ENCODE measurements at regions not wholly inside any gene's neighbourhood (a gene's known extent, or its start where the extent isn't known, plus 50 kb on each side); places are given as distances from the start of the nearest gene placed in this dataset.

DNA sequence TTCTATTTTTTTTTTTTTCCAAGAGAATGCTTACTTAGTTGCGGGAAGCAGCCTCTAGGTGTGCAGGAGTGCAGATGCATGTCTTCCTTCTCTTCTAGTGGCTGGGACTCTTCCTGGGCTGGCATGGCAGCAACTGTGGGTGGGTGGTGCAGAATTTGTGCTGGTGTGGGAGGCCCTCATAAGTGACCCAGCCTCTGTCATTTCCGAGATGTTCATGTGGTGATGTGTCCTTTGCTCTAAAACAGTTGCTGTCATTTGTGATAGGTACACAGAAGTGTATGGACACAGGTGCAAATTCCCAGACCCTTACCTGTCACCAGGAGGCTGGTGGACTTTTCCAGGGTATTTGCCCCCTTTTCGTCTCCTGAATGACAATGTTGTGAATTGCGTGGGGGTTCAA, 367.7 kb downstream of the KCNRG start:
- DNase-seq (ENCODE audit: low read depth, low spot score): no peak
- WGBS (ENCODE audit: insufficient coverage, insufficient read length): no CpG with 5 or more reads among the region's 4 CpGs
- Histone ChIP-seq H3K27ac (ENCODE audit: low read length) (no peak overlapping the region), H3K9me3 (ENCODE audit: control insufficient read depth, insufficient read depth, low read length) (no peaks in the 10 kb centered on the region), H3K36me3 (ENCODE audit: control insufficient read depth, insufficient read depth, low read length) (no peaks in the 10 kb centered on the region), H3K4me1 (ENCODE audit: control insufficient read depth, insufficient read depth, low read length) (peaks cover 1% of the 10 kb centered on the region; the same call in 1 of the 2 replicates), H3K4me3 (ENCODE audit: low read length) (no peak overlapping the region), H3K27me3 (ENCODE audit: control insufficient read depth, insufficient read depth, low read length) (no peaks in the 10 kb centered on the region; the same call in 1 of the 2 replicates)

DNA sequence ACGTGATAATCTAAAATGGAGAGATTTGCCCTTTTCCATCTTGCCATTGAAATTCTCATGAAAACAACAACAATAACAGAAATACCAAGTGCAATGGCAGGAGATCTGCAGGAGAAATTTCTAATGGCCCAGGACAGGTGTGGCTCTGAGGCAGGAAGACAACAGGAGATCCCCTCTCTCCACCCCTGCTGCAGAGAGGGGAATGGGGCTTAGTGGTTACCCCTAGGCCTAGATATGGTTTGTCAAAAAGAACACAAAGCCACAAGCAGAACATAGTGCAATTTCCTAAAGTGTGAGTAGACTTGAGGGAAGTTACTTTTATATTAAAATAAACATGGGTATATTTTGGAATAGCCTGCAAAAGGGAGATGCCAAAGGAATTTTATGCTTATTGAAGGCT, 369.5 kb downstream of the KCNRG start:
- no peak overlapping the region for H3K27ac ChIP-seq (ENCODE audit: low read length)
- no peaks in the 10 kb centered on the region for H3K9me3 ChIP-seq (ENCODE audit: control insufficient read depth, insufficient read depth, low read length)
- H3K36me3 ChIP-seq (ENCODE audit: control insufficient read depth, insufficient read depth, low read length): no peaks in the 10 kb centered on the region
- peaks cover 3% of the 10 kb centered on the region; the same call in 1 of the 2 replicates for H3K4me1 ChIP-seq (ENCODE audit: control insufficient read depth, insufficient read depth, low read length)
- H3K4me3 ChIP-seq (ENCODE audit: low read length): no peak overlapping the region
- WGBS (ENCODE audit: insufficient coverage, insufficient read length): no CpG with 5 or more reads among the region's 1 CpG
- H3K27me3 ChIP-seq (ENCODE audit: control insufficient read depth, insufficient read depth, low read length): no peaks in the 10 kb centered on the region
- no peak for DNase-seq (ENCODE audit: low read depth, low spot score)

- Histone ChIP-seq H3K9me3 (ENCODE audit: control insufficient read depth, insufficient read depth, low read length) (no peaks in the 10 kb centered on the region), H3K36me3 (ENCODE audit: control insufficient read depth, insufficient read depth, low read length) (no peaks in the 10 kb centered on the region), H3K27me3 (ENCODE audit: control insufficient read depth, insufficient read depth, low read length) (0 out of 2 replicates have a peak, but pooled peaks cover 1% of the 10 kb centered on the region), H3K27ac (ENCODE audit: low read length) (no peak overlapping the region), H3K4me3 (ENCODE audit: low read length) (no peak overlapping the region), H3K4me1 (ENCODE audit: control insufficient read depth, insufficient read depth, low read length) (peaks cover 9% of the 10 kb centered on the region)
- no CpG with 5 or more reads among the region's 10 CpGs for WGBS (ENCODE audit: insufficient coverage, insufficient read length)
- DNase-seq (ENCODE audit: low read depth, low spot score): no peak
These were observed 371.4 kb downstream of the KCNRG start for GRCh38 chr13:50386541-50387050.

DNA sequence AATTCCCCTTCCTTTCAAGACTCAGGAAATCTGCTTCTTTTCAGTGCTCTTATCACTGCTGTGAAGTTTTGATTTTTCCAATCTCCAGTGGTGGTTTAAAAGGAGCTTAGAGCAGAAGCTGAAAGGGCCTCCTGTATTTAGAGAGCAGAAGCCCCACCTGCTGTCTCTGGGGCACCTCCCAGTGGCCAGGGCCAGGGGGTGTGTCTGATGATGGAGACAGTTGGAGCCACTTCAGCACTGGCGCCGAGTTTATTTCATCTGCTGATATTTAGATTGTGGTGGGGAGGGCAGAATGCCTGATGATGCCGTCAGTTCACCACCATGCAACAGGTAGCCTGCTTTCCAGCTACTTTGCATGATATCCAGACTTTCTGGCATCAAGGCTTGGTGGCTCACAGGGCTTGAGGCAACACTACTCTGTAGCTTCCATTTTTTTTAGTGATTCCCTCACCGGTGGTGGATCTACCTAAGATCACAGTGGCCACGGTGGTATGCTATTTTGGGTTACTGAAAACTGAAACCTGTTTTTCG, 371.9 kb downstream of the KCNRG start:
- Histone ChIP-seq H3K4me3 (ENCODE audit: low read length) (no peak overlapping the region), H3K9me3 (ENCODE audit: control insufficient read depth, insufficient read depth, low read length) (no peaks in the 10 kb centered on the region), H3K36me3 (ENCODE audit: control insufficient read depth, insufficient read depth, low read length) (no peaks in the 10 kb centered on the region), H3K27me3 (ENCODE audit: control insufficient read depth, insufficient read depth, low read length) (0 out of 2 replicates have a peak, but pooled peaks cover 1% of the 10 kb centered on the region), H3K4me1 (ENCODE audit: control insufficient read depth, insufficient read depth, low read length) (peaks cover 9% of the 10 kb centered on the region), H3K27ac (ENCODE audit: low read length) (no peak overlapping the region)
- WGBS (ENCODE audit: insufficient coverage, insufficient read length): no CpG with 5 or more reads among the region's 6 CpGs
- no peak for DNase-seq (ENCODE audit: low read depth, low spot score)

DNA sequence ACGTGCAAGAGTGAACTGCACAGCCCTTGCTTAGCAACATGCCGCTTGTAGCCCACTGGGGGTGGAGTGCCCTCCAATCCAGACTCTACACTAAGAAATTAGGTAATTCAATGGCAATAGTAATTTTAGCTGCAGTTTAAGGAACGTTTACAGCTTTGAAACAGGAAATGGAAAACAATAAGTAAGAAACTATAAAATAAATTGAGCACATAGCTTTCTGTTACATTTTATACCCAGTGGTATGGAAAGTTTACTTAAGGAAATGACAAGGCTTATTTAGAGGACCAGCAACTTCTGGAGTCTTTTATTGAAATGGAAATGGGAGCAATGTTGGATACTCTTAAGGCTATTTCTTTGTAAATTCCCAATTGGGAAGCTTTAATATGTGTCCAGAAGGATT, 373.2 kb downstream of the KCNRG start:
- WGBS (ENCODE audit: insufficient coverage, insufficient read length): no CpG with 5 or more reads among the region's 3 CpGs
- no peaks in the 10 kb centered on the region for H3K9me3 ChIP-seq (ENCODE audit: control insufficient read depth, insufficient read depth, low read length)
- peaks cover 9% of the 10 kb centered on the region for H3K4me1 ChIP-seq (ENCODE audit: control insufficient read depth, insufficient read depth, low read length)
- 0 out of 2 replicates have a peak, but pooled peaks cover 1% of the 10 kb centered on the region for H3K27me3 ChIP-seq (ENCODE audit: control insufficient read depth, insufficient read depth, low read length)
- H3K4me3 ChIP-seq (ENCODE audit: low read length): no peak overlapping the region
- DNase-seq (ENCODE audit: low read depth, low spot score): no peak
- H3K27ac ChIP-seq (ENCODE audit: low read length): no peak overlapping the region
- H3K36me3 ChIP-seq (ENCODE audit: control insufficient read depth, insufficient read depth, low read length): no peaks in the 10 kb centered on the region

- DNase-seq (ENCODE audit: low read depth, low spot score): no peak
- Histone ChIP-seq H3K27ac (ENCODE audit: low read length) (no peak overlapping the region), H3K27me3 (ENCODE audit: control insufficient read depth, insufficient read depth, low read length) (0 out of 2 replicates have a peak, but pooled peaks cover 1% of the 10 kb centered on the region), H3K4me3 (ENCODE audit: low read length) (no peak overlapping the region), H3K36me3 (ENCODE audit: control insufficient read depth, insufficient read depth, low read length) (no peaks in the 10 kb centered on the region), H3K9me3 (ENCODE audit: control insufficient read depth, insufficient read depth, low read length) (no peaks in the 10 kb centered on the region), H3K4me1 (ENCODE audit: control insufficient read depth, insufficient read depth, low read length) (peaks cover 9% of the 10 kb centered on the region)
- WGBS (ENCODE audit: insufficient coverage, insufficient read length): no CpG with 5 or more reads among the region's 4 CpGs
These were observed 374.5 kb downstream of the KCNRG start for GRCh38 chr13:50389726-50390125.

DNA sequence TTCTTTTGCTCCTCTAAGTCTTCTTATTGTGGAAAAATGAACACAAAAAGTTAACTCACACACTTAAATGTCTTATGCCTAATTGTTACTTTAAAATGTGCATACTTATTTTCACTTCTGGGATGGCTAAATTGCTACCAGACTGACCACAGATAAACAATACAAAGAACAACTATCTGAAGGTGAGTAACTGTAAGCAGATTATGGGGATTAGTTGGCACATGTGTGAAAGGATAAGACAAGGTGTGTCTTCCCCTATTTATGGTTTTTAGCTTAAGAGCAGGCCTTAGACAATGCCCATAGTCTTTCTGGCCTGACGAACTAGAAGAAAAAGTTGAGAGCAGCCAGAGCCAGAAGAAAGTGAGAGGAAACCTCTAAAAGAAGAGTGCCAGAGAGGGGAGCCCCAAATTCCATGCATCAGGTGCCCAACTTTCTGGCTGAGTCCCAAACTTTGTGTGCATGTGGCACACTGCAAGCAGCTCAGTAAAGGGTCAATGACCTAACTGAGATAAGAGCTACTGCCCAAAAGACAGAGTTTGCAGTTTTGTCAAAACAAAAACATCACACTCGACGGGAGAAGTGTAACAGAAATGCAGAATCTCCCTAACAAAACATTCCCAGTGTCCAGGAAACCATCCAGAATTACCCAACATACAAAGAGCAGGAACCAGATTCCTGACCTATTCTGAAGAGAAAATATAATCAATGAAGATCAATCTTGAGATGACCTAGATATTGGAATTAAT, 375.4 kb downstream of the KCNRG start:
- H3K27ac ChIP-seq (ENCODE audit: low read length): no peak overlapping the region
- H3K9me3 ChIP-seq (ENCODE audit: control insufficient read depth, insufficient read depth, low read length): no peaks in the 10 kb centered on the region
- peaks cover 9% of the 10 kb centered on the region for H3K4me1 ChIP-seq (ENCODE audit: control insufficient read depth, insufficient read depth, low read length)
- DNase-seq (ENCODE audit: low read depth, low spot score): no peak
- no CpG with 5 or more reads among the region's 3 CpGs for WGBS (ENCODE audit: insufficient coverage, insufficient read length)
- H3K36me3 ChIP-seq (ENCODE audit: control insufficient read depth, insufficient read depth, low read length): no peaks in the 10 kb centered on the region
- H3K27me3 ChIP-seq (ENCODE audit: control insufficient read depth, insufficient read depth, low read length): 0 out of 2 replicates have a peak, but pooled peaks cover 1% of the 10 kb centered on the region
- no peak overlapping the region for H3K4me3 ChIP-seq (ENCODE audit: low read length)

DNA sequence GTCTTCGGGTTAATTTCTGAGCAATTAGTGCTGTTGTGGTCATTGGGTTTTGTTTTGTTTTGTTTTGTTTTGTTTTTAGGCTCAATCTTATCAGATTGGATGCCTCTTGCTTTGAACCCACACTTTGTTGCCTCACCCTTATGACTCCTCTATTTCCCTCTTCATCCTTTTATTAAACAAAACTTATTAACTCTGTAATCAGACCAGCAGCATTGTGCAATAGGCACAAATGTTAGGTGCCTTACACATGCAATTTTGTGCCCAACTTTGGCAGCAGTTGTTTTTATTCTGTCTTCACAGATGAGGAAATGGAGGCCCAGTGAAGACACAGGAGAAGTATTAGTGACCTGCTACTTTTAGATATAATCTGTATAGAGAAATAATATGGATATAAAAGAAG, 377.7 kb downstream of the KCNRG start:
- no peaks in the 10 kb centered on the region for H3K9me3 ChIP-seq (ENCODE audit: control insufficient read depth, insufficient read depth, low read length)
- peaks cover 8% of the 10 kb centered on the region for H3K4me1 ChIP-seq (ENCODE audit: control insufficient read depth, insufficient read depth, low read length)
- no peak for DNase-seq (ENCODE audit: low read depth, low spot score)
- no peak overlapping the region for H3K4me3 ChIP-seq (ENCODE audit: low read length)
- no peak overlapping the region for H3K27ac ChIP-seq (ENCODE audit: low read length)
- 0 out of 2 replicates have a peak, but pooled peaks cover 1% of the 10 kb centered on the region for H3K27me3 ChIP-seq (ENCODE audit: control insufficient read depth, insufficient read depth, low read length)
- WGBS (ENCODE audit: insufficient coverage, insufficient read length): no CpG with 5 or more reads among the region's 1 CpG
- no peaks in the 10 kb centered on the region for H3K36me3 ChIP-seq (ENCODE audit: control insufficient read depth, insufficient read depth, low read length)

- no peak for DNase-seq (ENCODE audit: low read depth, low spot score)
- no peak overlapping the region for H3K27ac ChIP-seq (ENCODE audit: low read length)
- no CpG with 5 or more reads among the region's 6 CpGs for WGBS (ENCODE audit: insufficient coverage, insufficient read length)
- no peaks in the 10 kb centered on the region for H3K36me3 ChIP-seq (ENCODE audit: control insufficient read depth, insufficient read depth, low read length)
- peaks cover 7% of the 10 kb centered on the region for H3K4me1 ChIP-seq (ENCODE audit: control insufficient read depth, insufficient read depth, low read length)
- no peaks in the 10 kb centered on the region for H3K9me3 ChIP-seq (ENCODE audit: control insufficient read depth, insufficient read depth, low read length)
- no peak overlapping the region for H3K4me3 ChIP-seq (ENCODE audit: low read length)
- H3K27me3 ChIP-seq (ENCODE audit: control insufficient read depth, insufficient read depth, low read length): 0 out of 2 replicates have a peak, but pooled peaks cover 1% of the 10 kb centered on the region
These were observed 378.4 kb downstream of the KCNRG start for GRCh38 chr13:50393628-50394027.

DNA sequence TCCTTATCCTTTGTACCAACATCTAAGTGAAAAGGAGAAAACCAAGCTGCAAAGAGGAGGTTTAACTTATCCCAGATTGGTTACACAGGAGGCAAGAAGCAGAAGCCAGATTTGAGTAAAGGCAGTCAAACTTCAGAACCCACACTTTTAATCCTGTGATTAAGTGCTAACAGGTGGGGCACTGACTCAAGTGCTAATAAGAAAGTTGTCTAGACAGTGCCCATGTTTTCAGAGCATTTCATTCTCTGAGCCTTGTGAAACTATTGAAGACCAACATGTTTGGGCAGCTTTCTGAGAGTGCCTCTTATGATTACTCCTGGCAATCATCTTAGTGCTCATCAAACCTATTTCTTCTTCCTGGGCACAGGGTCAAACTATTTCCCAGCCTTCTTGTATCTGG, 380.8 kb downstream of the KCNRG start:
- no peaks in the 10 kb centered on the region for H3K9me3 ChIP-seq (ENCODE audit: control insufficient read depth, insufficient read depth, low read length)
- H3K27ac ChIP-seq (ENCODE audit: low read length): no peak overlapping the region
- no peaks in the 10 kb centered on the region for H3K27me3 ChIP-seq (ENCODE audit: control insufficient read depth, insufficient read depth, low read length)
- no peaks in the 10 kb centered on the region for H3K4me1 ChIP-seq (ENCODE audit: control insufficient read depth, insufficient read depth, low read length)
- H3K4me3 ChIP-seq (ENCODE audit: low read length): no peak overlapping the region
- DNase-seq (ENCODE audit: low read depth, low spot score): no peak
- no peaks in the 10 kb centered on the region for H3K36me3 ChIP-seq (ENCODE audit: control insufficient read depth, insufficient read depth, low read length)

All from iPS DF 6.9 (cell line).